ENCODE measurements at regions not wholly inside any gene's neighbourhood (a gene's known extent, or its start where the extent isn't known, plus 50 kb on each side); places are given as distances from the start of the nearest gene placed in this dataset.

DNA sequence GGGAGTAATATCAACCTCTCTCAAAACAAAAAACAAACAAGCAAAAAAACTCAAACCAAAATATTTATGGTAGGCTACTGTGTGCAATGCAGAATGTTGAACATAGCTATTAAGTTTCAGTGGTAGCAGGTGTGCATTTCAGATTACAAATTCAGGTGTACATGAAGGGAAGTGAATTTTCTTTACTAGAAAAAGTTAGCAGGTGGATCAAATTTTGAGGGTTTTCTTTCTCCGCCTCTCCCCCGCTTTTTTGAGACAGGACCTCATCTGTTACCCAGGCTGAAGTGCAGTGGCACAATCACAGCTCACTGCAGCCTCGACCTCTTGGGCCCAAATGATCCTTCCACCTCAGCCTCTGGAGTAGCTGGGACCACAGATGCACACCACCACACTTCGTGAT, 109.7 kb upstream of the GOLIM4 start:
- no peaks in the 10 kb centered on the region for H3K9me3 ChIP-seq (ENCODE audit: low read depth, low read length)
- H3K27ac ChIP-seq (ENCODE audit: low read depth, low read length), result no peak overlapping the region
- H3K4me1 ChIP-seq (ENCODE audit: insufficient read depth, low read length), result no peaks in the 10 kb centered on the region
- no peak for TF ChIP-seq CTCF (IDR thresholded peaks at IDR 0.05; ENCODE audit: extremely low read depth, low read depth, low read length)
- no peaks in the 10 kb centered on the region for H4K20me1 ChIP-seq (ENCODE audit: insufficient read depth, low read length)
- H3K4me3 ChIP-seq (ENCODE audit: insufficient read depth, low read length), result no peak overlapping the region
- no peaks in the 10 kb centered on the region for H3K36me3 ChIP-seq (ENCODE audit: insufficient read depth, low read length)
- no peak overlapping the region for H2AFZ ChIP-seq (ENCODE audit: low read length)
- H3K4me2 ChIP-seq (ENCODE audit: insufficient read depth, low read length), result no peak overlapping the region
- no peaks in the 10 kb centered on the region for H3K27me3 ChIP-seq (ENCODE audit: insufficient read depth, low read length)
- no peak for DNase-seq (ENCODE audit: insufficient read length, low spot score, missing footprints)
- H3K79me2 ChIP-seq (ENCODE audit: insufficient read depth, low read length), result no peaks in the 10 kb centered on the region

DNA sequence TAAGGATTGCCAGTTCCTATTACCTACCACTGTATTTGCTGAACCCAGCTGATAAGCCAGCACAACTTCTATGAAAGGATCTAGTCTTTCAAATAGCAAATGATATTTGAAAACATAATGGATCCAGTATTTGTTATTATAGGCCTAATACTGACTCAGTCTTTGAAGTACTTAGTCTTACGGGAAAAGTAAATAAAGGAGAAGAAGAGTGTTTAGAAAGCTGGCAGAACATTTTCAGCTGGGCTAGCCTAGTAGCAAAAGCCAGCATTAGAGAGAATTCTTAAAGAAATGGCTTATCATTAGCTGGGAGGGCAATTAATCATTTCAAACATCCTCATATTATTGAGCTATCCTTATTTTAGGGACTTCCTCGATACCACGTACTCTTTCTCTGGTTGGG, 101.4 kb upstream of the GOLIM4 start:
- H3K79me2 ChIP-seq (ENCODE audit: insufficient read depth, low read length), result no peaks in the 10 kb centered on the region
- H3K36me3 ChIP-seq (ENCODE audit: insufficient read depth, low read length), result no peaks in the 10 kb centered on the region
- H3K4me3 ChIP-seq (ENCODE audit: insufficient read depth, low read length), result no peak overlapping the region
- no peak overlapping the region for H3K4me2 ChIP-seq (ENCODE audit: insufficient read depth, low read length)
- H3K9me3 ChIP-seq (ENCODE audit: low read depth, low read length), result no peaks in the 10 kb centered on the region
- H4K20me1 ChIP-seq (ENCODE audit: insufficient read depth, low read length), result no peaks in the 10 kb centered on the region
- DNase-seq (ENCODE audit: insufficient read length, low spot score, missing footprints), result no peak
- no peak overlapping the region for H3K27ac ChIP-seq (ENCODE audit: low read depth, low read length)
- no peak for TF ChIP-seq CTCF (IDR thresholded peaks at IDR 0.05; ENCODE audit: extremely low read depth, low read depth, low read length)
- H2AFZ ChIP-seq (ENCODE audit: low read length), result no peak overlapping the region
- no peaks in the 10 kb centered on the region for H3K27me3 ChIP-seq (ENCODE audit: insufficient read depth, low read length)
- H3K4me1 ChIP-seq (ENCODE audit: insufficient read depth, low read length), result no peaks in the 10 kb centered on the region

DNA sequence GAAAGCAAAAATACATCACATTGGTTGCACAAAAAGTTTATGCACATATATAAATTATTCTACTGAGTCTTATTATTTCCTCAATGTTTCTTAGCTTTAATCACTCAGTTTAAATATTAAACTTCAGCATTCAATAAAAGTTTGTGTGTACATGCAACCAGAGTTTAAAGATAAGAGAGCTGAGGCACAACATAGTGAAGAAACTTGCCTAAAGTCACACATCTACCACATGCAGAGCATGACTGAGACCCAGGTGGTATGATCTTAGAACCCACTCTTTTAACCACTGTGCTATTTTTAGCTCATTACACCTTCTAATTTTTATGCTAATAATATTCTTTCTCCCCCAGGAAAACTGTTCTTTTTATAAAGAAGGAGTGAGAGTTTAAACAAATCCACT, 96.1 kb upstream of the GOLIM4 start:
- Histone ChIP-seq H3K27me3 (ENCODE audit: insufficient read depth, low read length) (no peaks in the 10 kb centered on the region), H3K4me1 (ENCODE audit: insufficient read depth, low read length) (no peaks in the 10 kb centered on the region), H4K20me1 (ENCODE audit: insufficient read depth, low read length) (no peaks in the 10 kb centered on the region), H3K4me3 (ENCODE audit: insufficient read depth, low read length) (no peak overlapping the region), H3K4me2 (ENCODE audit: insufficient read depth, low read length) (no peak overlapping the region), H3K9me3 (ENCODE audit: low read depth, low read length) (no peaks in the 10 kb centered on the region), H3K36me3 (ENCODE audit: insufficient read depth, low read length) (no peaks in the 10 kb centered on the region), H3K27ac (ENCODE audit: low read depth, low read length) (no peak overlapping the region), H3K79me2 (ENCODE audit: insufficient read depth, low read length) (no peaks in the 10 kb centered on the region), H2AFZ (ENCODE audit: low read length) (no peak overlapping the region)
- TF ChIP-seq CTCF (IDR thresholded peaks at IDR 0.05; ENCODE audit: extremely low read depth, low read depth, low read length), result no peak
- no peak for DNase-seq (ENCODE audit: insufficient read length, low spot score, missing footprints)

DNA sequence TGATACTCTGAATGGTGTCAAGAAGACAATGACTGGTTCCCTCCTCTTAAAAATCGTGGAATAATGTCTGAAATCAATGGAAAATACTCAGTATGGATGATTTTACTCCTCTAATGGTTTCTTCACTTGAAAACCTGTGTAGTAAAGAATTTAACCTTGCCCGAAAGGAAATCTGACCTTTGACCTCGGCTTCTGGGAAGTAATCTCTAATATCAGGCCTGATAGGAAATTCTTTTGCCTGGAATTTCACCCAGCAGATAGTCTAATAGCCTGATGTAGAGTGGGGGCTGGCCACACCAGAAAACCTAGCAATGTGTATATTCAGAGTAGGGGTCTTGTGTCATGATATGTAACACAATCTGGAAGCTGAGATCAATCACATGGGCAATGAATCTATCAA, 91.5 kb upstream of the GOLIM4 start:
- no peak overlapping the region for H2AFZ ChIP-seq (ENCODE audit: low read length)
- H3K27me3 ChIP-seq (ENCODE audit: insufficient read depth, low read length), result no peaks in the 10 kb centered on the region
- no peaks in the 10 kb centered on the region for H3K4me1 ChIP-seq (ENCODE audit: insufficient read depth, low read length)
- H3K4me3 ChIP-seq (ENCODE audit: insufficient read depth, low read length), result no peak overlapping the region
- H3K79me2 ChIP-seq (ENCODE audit: insufficient read depth, low read length), result no peaks in the 10 kb centered on the region
- DNase-seq (ENCODE audit: insufficient read length, low spot score, missing footprints), result no peak
- no peak overlapping the region for H3K27ac ChIP-seq (ENCODE audit: low read depth, low read length)
- H3K9me3 ChIP-seq (ENCODE audit: low read depth, low read length), result no peaks in the 10 kb centered on the region
- no peak for TF ChIP-seq CTCF (IDR thresholded peaks at IDR 0.05; ENCODE audit: extremely low read depth, low read depth, low read length)
- H3K4me2 ChIP-seq (ENCODE audit: insufficient read depth, low read length), result no peak overlapping the region
- H3K36me3 ChIP-seq (ENCODE audit: insufficient read depth, low read length), result no peaks in the 10 kb centered on the region
- no peaks in the 10 kb centered on the region for H4K20me1 ChIP-seq (ENCODE audit: insufficient read depth, low read length)
